ENCODE measurements at regions not wholly inside any gene's neighbourhood (a gene's known extent, or its start where the extent isn't known, plus 50 kb on each side); places are given as distances from the start of the nearest gene placed in this dataset.

DNA sequence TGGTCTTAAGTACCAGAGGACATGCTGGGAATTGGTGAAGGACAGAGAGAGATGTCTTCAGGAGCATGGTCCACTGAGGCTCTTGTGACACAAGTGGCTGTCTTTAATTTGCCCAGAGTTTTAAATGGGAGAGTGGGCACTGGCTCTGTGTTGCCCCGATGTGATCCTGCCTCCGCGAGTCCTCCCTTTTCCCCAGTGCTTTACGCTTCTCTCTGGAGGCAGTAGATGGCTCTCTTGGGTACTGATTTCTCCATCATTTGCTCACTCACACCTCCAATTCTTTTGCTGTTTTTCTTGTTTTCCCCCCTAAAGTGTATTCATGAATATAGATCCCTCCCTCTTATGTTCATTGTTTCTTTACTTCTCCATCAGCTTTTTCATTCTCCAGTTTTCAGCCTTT is 74.3 kb downstream of the EMP1 start:
- no peak for DNase-seq

Measured in Kasumi-1 (cell line).